Neural cell (in vitro differentiated cells): ENCODE measurements at regions not wholly inside any gene's neighbourhood (a gene's known extent, or its start where the extent isn't known, plus 50 kb on each side); places are given as distances from the start of the nearest gene placed in this dataset.

Experiments
- H2AFZ ChIP-seq: fragments of 200-600, 300-800 bp; sonication (generic), shearing (Covaris generic); 2 replicates; pipeline ENCODE4 v1.6.0; 2014; ENCODE audit warnings: low read depth, mild to moderate bottlenecking, antibody characterized with exemption, low read length, moderate library complexity
- H3F3A ChIP-seq: fragments of 200-600 bp; shearing (Covaris generic); 2 replicates; pipeline ENCODE4 v1.6.1; 2016; ENCODE audit warnings: mild to moderate bottlenecking, moderate library complexity, mixed read lengths, antibody characterized with exemption, low read length; ENCODE audit not compliant: insufficient read depth, poor library complexity, severe bottlenecking
- H3K27ac ChIP-seq: fragments of 200-600, 300-800 bp; sonication (generic), shearing (Covaris generic); 2 replicates; pipeline ENCODE4 v1.5.1; 2014; ENCODE audit warnings: mild to moderate bottlenecking, low read length, moderate library complexity
- H3K27me3 ChIP-seq: fragments of 300-800, 200-600 bp; sonication (generic), shearing (Covaris generic); 2 replicates; pipeline ENCODE4 v1.6.0; 2014; ENCODE audit warnings: mild to moderate bottlenecking, low read depth, low read length, moderate library complexity; ENCODE audit not compliant: insufficient read depth
- H3K36me3 ChIP-seq: fragments of 300-800, 200-600 bp; sonication (generic), shearing (Covaris generic); 2 replicates; pipeline ENCODE4 v1.5.1; 2014; ENCODE audit warnings: mild to moderate bottlenecking, antibody characterized with exemption, low read length, moderate library complexity; ENCODE audit not compliant: insufficient read depth
- H3K4me2 ChIP-seq: fragments of 300-800, 200-600 bp; sonication (generic), shearing (Covaris generic); 2 replicates; pipeline ENCODE4 v1.6.0; 2014; ENCODE audit warnings: mild to moderate bottlenecking, low read length
- H3K4me3 ChIP-seq: fragments of 300-800, 200-600 bp; sonication (generic), shearing (Covaris generic); 2 replicates; pipeline ENCODE4 v1.5.1; 2014; ENCODE audit warnings: mild to moderate bottlenecking, low read length, moderate library complexity
- H3K79me2 ChIP-seq: fragments of 200-600 bp; shearing (Covaris generic); replicated peaks from 2 replicates; pipeline ENCODE4 v1.6.0; 2014; ENCODE audit warnings: mild to moderate bottlenecking, low read length, moderate library complexity; ENCODE audit not compliant: insufficient read depth
- H3K9ac ChIP-seq: fragments of 300-800, 200-600 bp; sonication (generic), shearing (Covaris generic); 2 replicates; pipeline ENCODE4 v1.6.1; 2016; ENCODE audit warnings: mild to moderate bottlenecking, low read length, mixed read lengths
- H3K9me2 ChIP-seq: fragments of 200-600 bp; shearing (Covaris generic); 2 replicates; pipeline ENCODE4 v1.6.1; 2016; ENCODE audit warnings: mild to moderate bottlenecking, low read length, mixed read lengths; ENCODE audit not compliant: insufficient read depth
- H3K9me3 ChIP-seq: fragments of 200-600, 300-800 bp; sonication (generic), shearing (Covaris generic); 2 replicates; pipeline ENCODE4 v1.6.1; 2016; ENCODE audit warnings: mild to moderate bottlenecking, mixed run types, low read length, moderate library complexity, mixed read lengths
- H4K20me1 ChIP-seq: fragments of 200-600 bp; shearing (Covaris generic); 2 replicates; pipeline ENCODE4 v1.6.1; 2016; ENCODE audit warnings: mild to moderate bottlenecking, mixed run types; ENCODE audit not compliant: insufficient read depth
- EP300 ChIP-seq: fragments of 450-650 bp; conservative IDR thresholded peaks from 2 replicates; pipeline ENCODE4 v1.6.1; 2014; ENCODE audit warnings: antibody characterized with exemption, mild to moderate bottlenecking, moderate library complexity; ENCODE audit not compliant: poor library complexity, severe bottlenecking
- EZH2 ChIP-seq: fragments of 200-600, 300-800 bp; shearing (Covaris generic), sonication (generic); IDR thresholded peaks from 2 replicates; pipeline ENCODE4 v1.6.1; 2014; ENCODE audit warnings: antibody characterized with exemption, low read length, borderline replicate concordance, mild to moderate bottlenecking; ENCODE audit not compliant: insufficient read depth, poor library complexity, severe bottlenecking
- MXI1 ChIP-seq: fragments of 450-650 bp; conservative IDR thresholded peaks from 2 replicates; pipeline ENCODE4 v1.6.1; 2014; ENCODE audit warnings: antibody characterized with exemption, mild to moderate bottlenecking; ENCODE audit not compliant: poor library complexity, severe bottlenecking
- POLR2AphosphoS5 ChIP-seq: IDR thresholded peaks from 2 replicates; pipeline ENCODE4 v1.6.1; 2012
- RAD21 ChIP-seq: fragments of 450-650 bp; conservative IDR thresholded peaks from 2 replicates; pipeline ENCODE4 v1.6.1; 2014; ENCODE audit warnings: antibody characterized with exemption, mild to moderate bottlenecking, moderate library complexity
- SMC3 ChIP-seq: fragments of 450-650 bp; conservative IDR thresholded peaks from 2 replicates; pipeline ENCODE4 v1.6.1; 2014; ENCODE audit warnings: antibody characterized with exemption, mild to moderate bottlenecking, moderate library complexity; ENCODE audit not compliant: poor library complexity
- TAF1 ChIP-seq: IDR thresholded peaks from 2 replicates; pipeline ENCODE4 v1.6.1; 2012; ENCODE audit warnings: low read depth
- TF ChIP-seq, protein P1 (sequence below): fragments of 450-650 bp; IDR thresholded peaks from 2 replicates; pipeline ENCODE4 v1.5.1; 2014; ENCODE audit warnings: antibody characterized with exemption, mild to moderate bottlenecking, moderate library complexity; ENCODE audit not compliant: poor library complexity, severe bottlenecking
- TF ChIP-seq, protein P2 (sequence below): IDR thresholded peaks from 2 replicates; pipeline ENCODE4 v1.6.1; 2012; ENCODE audit warnings: borderline replicate concordance

DNA sequence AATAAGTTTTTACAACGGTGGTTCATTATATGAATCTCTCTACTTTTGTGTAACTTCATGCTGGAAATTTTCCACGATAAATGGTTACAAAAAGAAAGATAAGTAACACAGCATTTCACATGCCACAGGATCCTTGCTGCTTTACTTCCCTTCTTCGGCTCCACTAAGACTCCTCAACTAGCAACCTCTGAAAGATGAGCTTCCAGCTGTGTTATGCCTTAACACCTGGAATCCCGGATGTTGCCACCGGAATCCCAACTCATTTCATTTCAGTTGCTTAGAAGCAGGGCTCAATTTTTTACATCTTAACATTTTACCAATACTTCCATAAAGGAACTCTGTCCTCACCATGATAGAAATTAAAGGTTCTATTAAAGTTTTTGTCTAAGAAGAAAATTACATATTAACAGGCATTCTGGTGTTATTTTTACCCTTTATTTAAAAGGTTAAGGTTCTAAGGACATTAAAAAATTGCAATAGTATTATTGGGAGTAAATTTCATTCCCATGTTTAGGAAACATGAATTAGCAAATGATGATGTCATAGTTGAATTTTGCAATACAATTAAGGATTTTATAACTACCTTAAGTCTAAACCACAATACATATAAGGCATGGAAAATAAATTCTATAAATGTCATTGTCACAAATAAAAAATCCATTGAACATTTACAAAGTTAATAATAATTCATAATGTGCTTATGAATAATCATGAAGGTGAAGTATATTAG, 57.1 kb upstream of the IL6 start:
- H3K79me2 ChIP-seq = no peaks in the 10 kb centered on the region
- H3K4me2 ChIP-seq = no peak overlapping the region
- H3K9ac ChIP-seq = no peak overlapping the region
- no peaks in the 10 kb centered on the region for H3K9me3 ChIP-seq
- no peaks in the 10 kb centered on the region for H3K27me3 ChIP-seq
- no peaks in the 10 kb centered on the region for H3F3A ChIP-seq
- no peak overlapping the region for H3K4me3 ChIP-seq
- H4K20me1 ChIP-seq = no peaks in the 10 kb centered on the region
- no peak for TF ChIP-seq EP300
- TF ChIP-seq MXI1 = no peak
- no peak for TF ChIP-seq EZH2
- TF ChIP-seq POLR2AphosphoS5 = no peak
- no peak for TF ChIP-seq SMC3
- TF ChIP-seq TAF1 = no peak
- no peak overlapping the region for H2AFZ ChIP-seq
- no peaks in the 10 kb centered on the region for H3K9me2 ChIP-seq
- H3K27ac ChIP-seq = no peak overlapping the region
- no peaks in the 10 kb centered on the region for H3K36me3 ChIP-seq

DNA sequence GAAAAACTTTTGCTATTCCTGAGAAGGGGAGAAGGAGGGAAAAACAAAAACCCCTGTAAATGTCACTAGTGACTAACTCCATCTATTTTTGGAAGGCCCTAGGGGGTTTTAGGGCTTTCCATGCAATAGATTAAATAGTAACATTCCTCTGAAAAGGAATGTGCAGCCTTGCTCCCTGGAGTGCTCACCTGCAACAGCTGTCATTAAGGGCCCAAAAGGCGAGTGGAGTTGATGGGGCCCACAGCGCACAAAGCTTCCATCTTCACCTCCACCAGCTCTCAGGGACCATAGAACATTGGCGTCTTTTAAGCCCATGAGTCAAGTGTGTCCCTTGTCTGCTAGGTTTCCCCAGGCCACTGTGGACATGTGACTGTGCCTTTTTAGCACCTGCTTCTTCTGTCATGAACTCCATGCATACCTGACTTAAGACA, 58.0 kb upstream of the IL6 start:
- H3K27ac ChIP-seq = no peak overlapping the region
- no peaks in the 10 kb centered on the region for H3K27me3 ChIP-seq
- TF ChIP-seq RAD21 (no peak), EP300 (no peak), TAF1 (no peak)
- H3K9ac ChIP-seq = no peak overlapping the region
- no peak overlapping the region for H2AFZ ChIP-seq
- no peaks in the 10 kb centered on the region for H3K79me2 ChIP-seq
- no peaks in the 10 kb centered on the region for H3F3A ChIP-seq
- no peak overlapping the region for H3K4me3 ChIP-seq
- H4K20me1 ChIP-seq = no peaks in the 10 kb centered on the region
- H3K9me2 ChIP-seq = no peaks in the 10 kb centered on the region
- H3K4me2 ChIP-seq = no peak overlapping the region
- no peaks in the 10 kb centered on the region for H3K9me3 ChIP-seq
- H3K36me3 ChIP-seq = no peaks in the 10 kb centered on the region

DNA sequence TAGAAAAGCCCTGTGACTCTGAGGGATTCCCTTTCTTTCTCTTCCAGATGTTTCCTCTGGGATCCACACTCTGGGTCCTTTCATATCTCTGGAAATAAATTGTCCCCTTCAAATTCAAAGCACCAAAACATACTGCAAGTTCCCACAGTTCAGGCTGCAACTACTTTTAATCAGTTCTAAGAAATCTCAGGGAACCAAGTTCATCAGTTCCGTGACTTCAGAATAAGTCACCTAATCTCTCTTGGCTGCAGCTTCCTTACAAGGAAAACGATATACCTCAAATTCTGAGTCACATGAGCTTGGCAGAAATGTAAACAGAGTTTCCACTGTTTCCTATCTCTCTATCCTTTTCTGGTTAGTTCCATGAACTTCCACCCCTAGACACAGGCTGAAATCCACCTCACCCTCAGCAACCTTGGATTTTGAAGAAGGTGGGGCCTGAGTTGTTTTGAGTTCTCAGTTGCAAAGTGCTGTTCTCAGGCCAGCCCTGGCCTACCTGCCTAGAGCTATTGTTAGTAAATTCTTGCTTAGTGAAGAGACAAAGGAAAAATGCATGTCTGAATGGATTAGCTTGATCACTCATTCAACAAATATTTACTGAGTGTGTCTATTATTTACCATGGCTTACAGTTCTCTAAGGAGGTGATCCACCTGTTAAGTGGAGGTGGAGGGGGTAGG, 59.3 kb upstream of the IL6 start:
- H3K36me3 ChIP-seq = no peaks in the 10 kb centered on the region
- no peak overlapping the region for H3K4me2 ChIP-seq
- H3F3A ChIP-seq = no peaks in the 10 kb centered on the region
- H4K20me1 ChIP-seq = no peaks in the 10 kb centered on the region
- no peaks in the 10 kb centered on the region for H3K79me2 ChIP-seq
- no peak overlapping the region for H3K27ac ChIP-seq
- no peak overlapping the region for H3K9ac ChIP-seq
- TF ChIP-seq RAD21 (no peak), SMC3 (no peak), EZH2 (no peak), POLR2AphosphoS5 (no peak), MXI1 (no peak), TAF1 (no peak), EP300 (no peak)
- TF ChIP-seq, protein P1, sequence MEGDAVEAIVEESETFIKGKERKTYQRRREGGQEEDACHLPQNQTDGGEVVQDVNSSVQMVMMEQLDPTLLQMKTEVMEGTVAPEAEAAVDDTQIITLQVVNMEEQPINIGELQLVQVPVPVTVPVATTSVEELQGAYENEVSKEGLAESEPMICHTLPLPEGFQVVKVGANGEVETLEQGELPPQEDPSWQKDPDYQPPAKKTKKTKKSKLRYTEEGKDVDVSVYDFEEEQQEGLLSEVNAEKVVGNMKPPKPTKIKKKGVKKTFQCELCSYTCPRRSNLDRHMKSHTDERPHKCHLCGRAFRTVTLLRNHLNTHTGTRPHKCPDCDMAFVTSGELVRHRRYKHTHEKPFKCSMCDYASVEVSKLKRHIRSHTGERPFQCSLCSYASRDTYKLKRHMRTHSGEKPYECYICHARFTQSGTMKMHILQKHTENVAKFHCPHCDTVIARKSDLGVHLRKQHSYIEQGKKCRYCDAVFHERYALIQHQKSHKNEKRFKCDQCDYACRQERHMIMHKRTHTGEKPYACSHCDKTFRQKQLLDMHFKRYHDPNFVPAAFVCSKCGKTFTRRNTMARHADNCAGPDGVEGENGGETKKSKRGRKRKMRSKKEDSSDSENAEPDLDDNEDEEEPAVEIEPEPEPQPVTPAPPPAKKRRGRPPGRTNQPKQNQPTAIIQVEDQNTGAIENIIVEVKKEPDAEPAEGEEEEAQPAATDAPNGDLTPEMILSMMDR = no peak
- TF ChIP-seq, protein P2, sequence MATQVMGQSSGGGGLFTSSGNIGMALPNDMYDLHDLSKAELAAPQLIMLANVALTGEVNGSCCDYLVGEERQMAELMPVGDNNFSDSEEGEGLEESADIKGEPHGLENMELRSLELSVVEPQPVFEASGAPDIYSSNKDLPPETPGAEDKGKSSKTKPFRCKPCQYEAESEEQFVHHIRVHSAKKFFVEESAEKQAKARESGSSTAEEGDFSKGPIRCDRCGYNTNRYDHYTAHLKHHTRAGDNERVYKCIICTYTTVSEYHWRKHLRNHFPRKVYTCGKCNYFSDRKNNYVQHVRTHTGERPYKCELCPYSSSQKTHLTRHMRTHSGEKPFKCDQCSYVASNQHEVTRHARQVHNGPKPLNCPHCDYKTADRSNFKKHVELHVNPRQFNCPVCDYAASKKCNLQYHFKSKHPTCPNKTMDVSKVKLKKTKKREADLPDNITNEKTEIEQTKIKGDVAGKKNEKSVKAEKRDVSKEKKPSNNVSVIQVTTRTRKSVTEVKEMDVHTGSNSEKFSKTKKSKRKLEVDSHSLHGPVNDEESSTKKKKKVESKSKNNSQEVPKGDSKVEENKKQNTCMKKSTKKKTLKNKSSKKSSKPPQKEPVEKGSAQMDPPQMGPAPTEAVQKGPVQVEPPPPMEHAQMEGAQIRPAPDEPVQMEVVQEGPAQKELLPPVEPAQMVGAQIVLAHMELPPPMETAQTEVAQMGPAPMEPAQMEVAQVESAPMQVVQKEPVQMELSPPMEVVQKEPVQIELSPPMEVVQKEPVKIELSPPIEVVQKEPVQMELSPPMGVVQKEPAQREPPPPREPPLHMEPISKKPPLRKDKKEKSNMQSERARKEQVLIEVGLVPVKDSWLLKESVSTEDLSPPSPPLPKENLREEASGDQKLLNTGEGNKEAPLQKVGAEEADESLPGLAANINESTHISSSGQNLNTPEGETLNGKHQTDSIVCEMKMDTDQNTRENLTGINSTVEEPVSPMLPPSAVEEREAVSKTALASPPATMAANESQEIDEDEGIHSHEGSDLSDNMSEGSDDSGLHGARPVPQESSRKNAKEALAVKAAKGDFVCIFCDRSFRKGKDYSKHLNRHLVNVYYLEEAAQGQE = no peak
- H2AFZ ChIP-seq = no peak overlapping the region
- no peak overlapping the region for H3K4me3 ChIP-seq
- H3K9me2 ChIP-seq = no peaks in the 10 kb centered on the region
- H3K9me3 ChIP-seq = no peaks in the 10 kb centered on the region
- no peaks in the 10 kb centered on the region for H3K27me3 ChIP-seq
